Kidney (tissue), 13 donors: ENCODE measurements at regions not wholly inside any gene's neighbourhood (a gene's known extent, or its start where the extent isn't known, plus 50 kb on each side); places are given as distances from the start of the nearest gene placed in this dataset.

Experiments used
- DNase-seq, 5 donors: peaks; one replicate each; pipeline ENCODE4 v3.0.0-alpha.2; 2013 to 2020
- FAIRE-seq: peaks from 2 replicates; lab custom pipeline; 2012; peaks lifted over from hg19 to GRCh38; lab: Jason Lieb, UNC
- H3K27ac ChIP-seq, 2 donors: one replicate each; pipeline ENCODE4 v1.7.0; 2013; ENCODE audit warnings: low read depth in 2 of 2, low read length in 2 of 2, inconsistent platforms in 1 of 2
- H3K27me3 ChIP-seq: one replicate; pipeline ENCODE4 v1.7.1; 2013; ENCODE audit warnings: low read length, inconsistent platforms; ENCODE audit not compliant: control insufficient read depth, insufficient read depth
- H3K36me3 ChIP-seq, 3 donors: one replicate each; pipeline versions ENCODE4 v1.7.0 to v1.7.1; 2013; ENCODE audit warnings: low read length in 3 of 3, control low read depth in 1 of 3, inconsistent platforms in 1 of 3; ENCODE audit not compliant: insufficient read depth in 3 of 3, control insufficient read depth in 2 of 3
- H3K4me1 ChIP-seq, 3 donors: one replicate each; pipeline versions ENCODE4 v1.7.0 to v1.7.1; 2013; ENCODE audit warnings: low read length in 3 of 3, inconsistent platforms in 1 of 3, low read depth in 1 of 3; ENCODE audit not compliant: control insufficient read depth in 2 of 3, insufficient read depth in 2 of 3
- H3K4me3 ChIP-seq, 3 donors: one replicate each; pipeline versions ENCODE4 v1.7.0 to v1.8.1; 2013; ENCODE audit warnings: low read length in 3 of 3, control low read depth in 1 of 3, inconsistent platforms in 1 of 3
- H3K9ac ChIP-seq, 3 donors: one replicate each; pipeline versions ENCODE4 v1.7.0 to v1.7.1; 2013; ENCODE audit warnings: low read length in 3 of 3, control low read depth in 1 of 3, inconsistent platforms in 1 of 3
- H3K9me3 ChIP-seq, 3 donors: one replicate each; pipeline versions ENCODE4 v1.7.0 to v1.7.1; 2013; ENCODE audit warnings: low read length in 3 of 3, control low read depth in 1 of 3, inconsistent platforms in 1 of 3; ENCODE audit not compliant: control insufficient read depth in 2 of 3, insufficient read depth in 1 of 3
- CTCF ChIP-seq: IDR thresholded peaks from 3 replicates; pipeline ENCODE4 v1.5.1; 2012; ENCODE audit warnings: mild to moderate bottlenecking, moderate library complexity, borderline replicate concordance; ENCODE audit not compliant: insufficient read depth; ENCODE audit errors: extremely low read depth
- intact Hi-C: fragments of 100-400 bp; cut with DNase I; formaldehyde crosslinking; loops from one replicate; pipeline ENCODE4 v1.11.1; 2022
- donor health status: control.
- donor health status: control.
- donor health status: control.
- donor health status: control.
- donor health status: control.
- donor health status: DM: yes; HTN: yes; CAD: no.
- donor health status: Normal renal cell carcinoma (clear cell type).

- Histone ChIP-seq H3K9ac (no peak overlapping the region), H3K27ac (no peak overlapping the region), H3K9me3 (no peaks in the 10 kb centered on the region), H3K4me1 (no peaks in the 10 kb centered on the region), H3K4me3 (no peak overlapping the region), H3K36me3 (no peaks in the 10 kb centered on the region), H3K27me3 (no peaks in the 10 kb centered on the region)
- no peak for FAIRE-seq
- DNase-seq: no peak
- intact Hi-C loops: no loop called here
- no peak for TF ChIP-seq CTCF
Observed at GRCh38 chr2:105680357-105680756, 64.4 kb upstream of the NCK2 start.

GRCh38 chr2:105678346-105678745 is 66.4 kb upstream of the NCK2 start:
- Histone ChIP-seq H3K27me3 (no peaks in the 10 kb centered on the region), H3K4me1 (peaks cover 0 to 3% (median 0%) of the 10 kb centered on the region in 3 donors), H3K9me3 (no peaks in the 10 kb centered on the region), H3K27ac (no peak overlapping the region), H3K9ac (no peak overlapping the region), H3K36me3 (no peaks in the 10 kb centered on the region), H3K4me3 (no peak overlapping the region)
- TF ChIP-seq CTCF: no peak
- DNase-seq: no peak
- FAIRE-seq: no peak
- intact Hi-C loops: no loop called here

- intact Hi-C loops: no loop called here
- Histone ChIP-seq H3K4me1 (peaks cover 0 to 3% (median 0%) of the 10 kb centered on the region in 3 donors), H3K4me3 (no peak overlapping the region), H3K9ac (no peak overlapping the region), H3K36me3 (no peaks in the 10 kb centered on the region), H3K27me3 (no peaks in the 10 kb centered on the region), H3K9me3 (no peaks in the 10 kb centered on the region), H3K27ac (no peak overlapping the region)
- TF ChIP-seq CTCF: no peak
- no peak for DNase-seq
- no peak for FAIRE-seq
Observed at GRCh38 chr2:105677901-105678300, 66.8 kb upstream of the NCK2 start.

- FAIRE-seq: no peak
- Histone ChIP-seq H3K4me3 (no peak overlapping the region), H3K36me3 (no peaks in the 10 kb centered on the region), H3K9ac (no peak overlapping the region), H3K27me3 (no peaks in the 10 kb centered on the region), H3K9me3 (no peaks in the 10 kb centered on the region), H3K4me1 (peaks cover 0 to 3% (median 0%) of the 10 kb centered on the region in 3 donors), H3K27ac (no peak overlapping the region)
- DNase-seq: no peak
- no peak for TF ChIP-seq CTCF
- intact Hi-C loops: no loop called here
Observed at GRCh38 chr2:105675841-105676240, 68.9 kb upstream of the NCK2 start.
